PC-3 (cell line): ENCODE measurements at regions not wholly inside any gene's neighbourhood (a gene's known extent, or its start where the extent isn't known, plus 50 kb on each side); places are given as distances from the start of the nearest gene placed in this dataset.

Source experiments
- ATAC-seq: fragments of 200-7000 bp; cut with Tn5 transposase; 2 replicates; pipeline ENCODE4 v1.9.1; 2020; ENCODE audit warnings: mild to moderate bottlenecking, moderate library complexity
- BruUV-seq: library from RNA; stranded (reverse); fragments of 400-500 nt; replicated peaks from 2 replicates; lab custom pipeline; 2021; lab: Mats Ljungman, UMichigan
- CTCF ChIA-PET: fragments of 300-600 bp; sonication (Branson Sonifier 250); formaldehyde crosslinking; loops from one replicate; lab custom pipeline; 2022; ENCODE audit warnings: antibody characterized with exemption; lab: Charles Lee
- POLR2A ChIA-PET: fragments of 300-600 bp; sonication (Branson Sonifier 250); formaldehyde crosslinking; loops from one replicate; lab custom pipeline; 2022; ENCODE audit warnings: antibody characterized with exemption; ENCODE audit not compliant: unreplicated experiment; lab: Charles Lee
- DNase-seq: peaks from one replicate; pipeline ENCODE4 v3.0.0-alpha.2; 2015
- H2AFZ ChIP-seq: fragments of 300-600 bp; sonication (generic); 2 replicates; pipeline ENCODE4 v1.6.0; 2016; ENCODE audit warnings: antibody characterized with exemption, low read length
- H3F3A ChIP-seq: fragments of 300-600 bp; sonication (generic); one replicate; pipeline ENCODE4 v1.6.0; 2017; ENCODE audit warnings: antibody characterized with exemption, low read length, control low read depth, mild to moderate bottlenecking; ENCODE audit not compliant: unreplicated experiment
- H3K27ac ChIP-seq: fragments of 300-600 bp; sonication (generic); 2 replicates; pipeline ENCODE4 v1.5.1; 2016; ENCODE audit warnings: mild to moderate bottlenecking, low read length
- H3K27me3 ChIP-seq: fragments of 300-600 bp; sonication (generic); 2 replicates; pipeline ENCODE4 v1.6.1; 2016; ENCODE audit warnings: low read length, mixed read lengths
- H3K36me3 ChIP-seq: fragments of 300-600 bp; sonication (generic); 2 replicates; pipeline ENCODE4 v1.6.1; 2016; ENCODE audit warnings: low read depth, mixed run types, low read length, mixed read lengths
- H3K4me1 ChIP-seq: fragments of 300-600 bp; sonication (generic); 2 replicates; pipeline ENCODE4 v1.5.1; 2016; ENCODE audit warnings: low read length; ENCODE audit not compliant: insufficient read depth
- H3K4me2 ChIP-seq: fragments of 300-600 bp; sonication (generic); 2 replicates; pipeline ENCODE4 v1.6.0; 2016; ENCODE audit warnings: low read length
- H3K4me3 ChIP-seq: fragments of 300-600 bp; sonication (generic); 2 replicates; pipeline ENCODE4 v1.5.1; 2016; ENCODE audit warnings: mild to moderate bottlenecking, low read length, mixed read lengths
- H3K79me2 ChIP-seq: fragments of 300-600 bp; sonication (generic); 2 replicates; pipeline ENCODE4 v1.6.1; 2017; ENCODE audit warnings: low read length, mixed read lengths
- H3K9ac ChIP-seq: fragments of 300-600 bp; sonication (generic); 2 replicates; pipeline ENCODE4 v1.6.0; 2016; ENCODE audit warnings: mild to moderate bottlenecking, low read length
- H3K9me2 ChIP-seq: fragments of 300-600 bp; sonication (generic); replicated peaks from 2 replicates; pipeline ENCODE4 v1.6.1; 2016; ENCODE audit warnings: mixed run types, low read length, mixed read lengths
- H3K9me3 ChIP-seq: fragments of 300-600 bp; sonication (generic); 2 replicates; pipeline ENCODE4 v1.6.1; 2016; ENCODE audit warnings: low read length, mixed read lengths
- H4K20me1 ChIP-seq: fragments of 300-600 bp; sonication (generic); 2 replicates; pipeline ENCODE4 v1.6.1; 2016; ENCODE audit warnings: low read length, mixed read lengths
- CTCF ChIP-seq: fragments of 300-600 bp; sonication (generic); conservative IDR thresholded peaks from 2 replicates; pipeline ENCODE4 v1.5.1; 2017; ENCODE audit warnings: antibody characterized with exemption, low read depth, mild to moderate bottlenecking, low read length
- EZH2 ChIP-seq: fragments of 300-600 bp; sonication (generic); IDR thresholded peaks from one replicate; pipeline ENCODE4 v1.6.1; 2017; ENCODE audit warnings: antibody characterized with exemption, mild to moderate bottlenecking, low read length; ENCODE audit not compliant: unreplicated experiment
- EZH2phosphoT487 ChIP-seq: fragments of 300-600 bp; sonication (generic); IDR thresholded peaks from 2 replicates; pipeline ENCODE4 v1.6.1; 2018; ENCODE audit warnings: mild to moderate bottlenecking, antibody characterized with exemption, low read length, borderline replicate concordance
- intact Hi-C: fragments of 100-400 bp; cut with micrococcal nuclease; formaldehyde crosslinking; loops from 2 replicates; pipeline ENCODE4 v1.9.0; 2023

- TF ChIP-seq EZH2phosphoT487 (no peak), EZH2 (no peak), CTCF (no peak)
- no peaks in the 10 kb centered on the region for H4K20me1 ChIP-seq
- no peak overlapping the region for H2AFZ ChIP-seq
- no peaks in the 10 kb centered on the region for H3K9me3 ChIP-seq
- BruUV-seq, result no TSS peak
- POLR2A ChIA-PET, result no interaction called here
- CTCF ChIA-PET, result no interaction called here
- H3K9me2 ChIP-seq, result no peaks in the 10 kb centered on the region
- no peaks in the 10 kb centered on the region for H3K36me3 ChIP-seq
- intact Hi-C loops, result no loop called here
- H3K9ac ChIP-seq, result no peak overlapping the region
- H3K27ac ChIP-seq, result no peak overlapping the region
- peaks cover 3% of the 10 kb centered on the region for H3F3A ChIP-seq
- no peak for DNase-seq
- no peak for ATAC-seq
- H3K79me2 ChIP-seq, result no peaks in the 10 kb centered on the region
- H3K4me3 ChIP-seq, result no peak overlapping the region
- H3K27me3 ChIP-seq, result no peaks in the 10 kb centered on the region
- peaks cover 5% of the 10 kb centered on the region for H3K4me1 ChIP-seq
- H3K4me2 ChIP-seq, result no peak overlapping the region
Observed at GRCh38 chr5:13029211-13029610, 915.3 kb downstream of the DNAH5 start.

GRCh38 chr5:13027874-13028273 is 916.6 kb downstream of the DNAH5 start:
- no peak overlapping the region for H3K4me2 ChIP-seq
- BruUV-seq, result no TSS peak
- H3K36me3 ChIP-seq, result no peaks in the 10 kb centered on the region
- no peak overlapping the region for H3K4me3 ChIP-seq
- H4K20me1 ChIP-seq, result no peaks in the 10 kb centered on the region
- no peaks in the 10 kb centered on the region for H3F3A ChIP-seq
- no peaks in the 10 kb centered on the region for H3K27me3 ChIP-seq
- no peak overlapping the region for H3K9ac ChIP-seq
- H3K9me3 ChIP-seq, result no peaks in the 10 kb centered on the region
- no peak overlapping the region for H3K27ac ChIP-seq
- CTCF ChIA-PET, result no interaction called here
- DNase-seq (no peak), ATAC-seq (no peak)
- POLR2A ChIA-PET, result interaction anchor here (0.6 kb wide), 1 partner anchor 1106 kb away, joined by 3 read pairs; no protein-coding TSS in a partner anchor
- H2AFZ ChIP-seq, result no peak overlapping the region
- intact Hi-C loops, result no loop called here
- TF ChIP-seq EZH2phosphoT487 (no peak), EZH2 (no peak), CTCF (no peak)
- H3K9me2 ChIP-seq, result no peaks in the 10 kb centered on the region
- no peaks in the 10 kb centered on the region for H3K79me2 ChIP-seq
- H3K4me1 ChIP-seq, result no peaks in the 10 kb centered on the region

GRCh38 chr5:13019729-13020128 is 924.8 kb downstream of the DNAH5 start:
- Histone ChIP-seq H3K79me2 (no peaks in the 10 kb centered on the region), H3K4me1 (no peaks in the 10 kb centered on the region), H4K20me1 (no peaks in the 10 kb centered on the region), H3K4me3 (no peak overlapping the region), H3K9me2 (no peaks in the 10 kb centered on the region), H2AFZ (no peak overlapping the region), H3F3A (no peaks in the 10 kb centered on the region), H3K27ac (no peak overlapping the region), H3K9ac (no peak overlapping the region), H3K36me3 (no peaks in the 10 kb centered on the region), H3K9me3 (no peaks in the 10 kb centered on the region), H3K27me3 (peaks cover 10% of the 10 kb centered on the region), H3K4me2 (no peak overlapping the region)
- intact Hi-C loops, result no loop called here
- CTCF ChIA-PET, result no interaction called here
- no peak for ATAC-seq
- POLR2A ChIA-PET, result no interaction called here
- DNase-seq, result no peak
- TF ChIP-seq EZH2 (no peak), EZH2phosphoT487 (no peak), CTCF (no peak)
- BruUV-seq, result no TSS peak
